B cell (primary cell): ENCODE measurements at regions not wholly inside any gene's neighbourhood (a gene's known extent, or its start where the extent isn't known, plus 50 kb on each side); places are given as distances from the start of the nearest gene placed in this dataset.

Source experiments
- EZH2 ChIP-seq: IDR thresholded peaks from 2 replicates; pipeline ENCODE4 v1.6.1; 2012; ENCODE audit warnings: borderline replicate concordance, low read depth, mild to moderate bottlenecking, moderate library complexity, low read length; ENCODE audit not compliant: insufficient read depth, poor library complexity, severe bottlenecking
- TF ChIP-seq, protein P1 (sequence below): fragments of 200-600 bp; IDR thresholded peaks from one replicate; pipeline ENCODE4 v1.8.0; 2022; ENCODE audit warnings: antibody characterized with exemption, mild to moderate bottlenecking

DNA sequence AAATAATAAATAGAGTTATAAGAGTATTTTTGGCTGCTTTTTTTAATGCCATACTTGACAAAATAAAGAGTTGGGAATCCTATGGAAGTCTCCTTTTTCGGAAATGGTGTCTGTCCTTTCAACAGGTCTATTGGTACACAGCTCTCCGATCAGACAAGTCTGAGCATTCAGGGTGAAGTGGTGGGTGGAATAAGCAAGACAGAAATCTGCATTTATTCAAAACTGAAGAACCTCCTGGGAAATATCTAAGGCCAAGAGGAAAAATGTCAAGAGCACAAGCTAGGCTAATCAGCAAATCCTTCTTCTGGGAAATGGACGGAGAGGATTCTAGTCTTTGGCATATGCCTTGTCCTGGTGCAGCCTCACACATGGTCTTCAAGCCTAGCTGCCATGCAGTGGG is 309.0 kb downstream of the CENPC start:
- TF ChIP-seq, protein P1, sequence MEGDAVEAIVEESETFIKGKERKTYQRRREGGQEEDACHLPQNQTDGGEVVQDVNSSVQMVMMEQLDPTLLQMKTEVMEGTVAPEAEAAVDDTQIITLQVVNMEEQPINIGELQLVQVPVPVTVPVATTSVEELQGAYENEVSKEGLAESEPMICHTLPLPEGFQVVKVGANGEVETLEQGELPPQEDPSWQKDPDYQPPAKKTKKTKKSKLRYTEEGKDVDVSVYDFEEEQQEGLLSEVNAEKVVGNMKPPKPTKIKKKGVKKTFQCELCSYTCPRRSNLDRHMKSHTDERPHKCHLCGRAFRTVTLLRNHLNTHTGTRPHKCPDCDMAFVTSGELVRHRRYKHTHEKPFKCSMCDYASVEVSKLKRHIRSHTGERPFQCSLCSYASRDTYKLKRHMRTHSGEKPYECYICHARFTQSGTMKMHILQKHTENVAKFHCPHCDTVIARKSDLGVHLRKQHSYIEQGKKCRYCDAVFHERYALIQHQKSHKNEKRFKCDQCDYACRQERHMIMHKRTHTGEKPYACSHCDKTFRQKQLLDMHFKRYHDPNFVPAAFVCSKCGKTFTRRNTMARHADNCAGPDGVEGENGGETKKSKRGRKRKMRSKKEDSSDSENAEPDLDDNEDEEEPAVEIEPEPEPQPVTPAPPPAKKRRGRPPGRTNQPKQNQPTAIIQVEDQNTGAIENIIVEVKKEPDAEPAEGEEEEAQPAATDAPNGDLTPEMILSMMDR: no peak
- TF ChIP-seq EZH2: no peak
